ENCODE measurements at regions not wholly inside any gene's neighbourhood (a gene's known extent, or its start where the extent isn't known, plus 50 kb on each side); places are given as distances from the start of the nearest gene placed in this dataset.

DNA sequence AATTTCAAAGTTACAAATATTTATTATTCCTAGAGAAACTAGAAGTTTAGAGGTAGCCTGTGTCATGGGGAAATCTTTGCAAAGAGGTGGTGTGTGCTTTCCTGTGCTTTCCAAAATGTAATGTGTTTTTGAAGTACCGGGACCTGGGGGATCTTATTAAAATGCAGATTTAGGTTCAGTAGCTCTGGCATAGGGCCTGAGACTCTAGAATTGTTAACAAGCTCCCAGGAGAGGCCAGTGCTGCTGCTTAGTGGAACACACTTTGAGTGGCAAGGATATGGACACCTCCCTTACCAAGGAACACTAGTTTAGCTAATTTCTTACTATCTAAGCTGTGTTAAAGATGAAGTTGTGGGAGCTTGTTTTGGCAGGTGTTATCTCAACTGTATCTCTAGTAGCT is 428.9 kb downstream of the VGLL3 start:
- H3K4me2 ChIP-seq, result no peak overlapping the region
- CTCF ChIA-PET, result interaction anchor here (2.4 kb wide), 1 partner anchor 8 kb away, joined by 13 read pairs; no protein-coding TSS in a partner anchor
- 20% methylated on average over 1 of the region's 1 CpG for WGBS (ENCODE audit: missing lambda C conversion rate)
- DNase-seq (ENCODE audit: low read depth in 1 of 2, low spot score in 1 of 2) (no peak), ATAC-seq (no peak), FAIRE-seq (no peak)
- H3K4me1 ChIP-seq, result no peaks in the 10 kb centered on the region
- no peak for TF ChIP-seq MAFK (IDR thresholded peaks at IDR 0.05; ENCODE audit: partially characterized antibody)
- no peaks in the 10 kb centered on the region for H3K9me3 ChIP-seq
- H3K4me3 ChIP-seq, result no peak overlapping the region
- POLR2A ChIA-PET, result no interaction called here
- H3K27ac ChIP-seq, result no peak overlapping the region

DNA sequence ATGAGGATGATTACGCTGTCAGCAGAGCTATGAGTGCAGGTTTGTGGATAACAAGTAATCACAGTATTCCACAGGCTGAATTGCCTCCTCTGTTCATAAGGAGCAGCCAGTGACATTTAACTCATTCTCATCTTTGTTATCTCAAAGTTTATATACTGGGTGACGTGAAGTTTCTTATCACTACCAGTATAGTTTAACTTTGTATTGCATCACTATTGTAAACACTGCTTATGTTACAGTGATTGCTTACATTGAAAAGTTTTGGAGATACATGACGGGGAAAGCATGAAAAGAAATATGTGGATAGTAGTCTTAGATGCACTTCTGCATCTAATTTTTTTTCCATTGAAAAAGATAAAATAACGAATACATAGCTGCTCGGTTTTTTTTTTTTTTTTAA is 429.7 kb downstream of the VGLL3 start:
- H3K4me2 ChIP-seq, result no peak overlapping the region
- no peaks in the 10 kb centered on the region for H3K4me1 ChIP-seq
- ChIA-PET CTCF (interaction anchor here (0.7 to 1.0 kb wide), 2 partner anchors 21 to 125 kb away, joined by 3 read pairs; no protein-coding TSS in a partner anchor), POLR2A (no interaction called here)
- no peaks in the 10 kb centered on the region for H3K9me3 ChIP-seq
- ATAC-seq (0 out of 6 replicates have a peak, but pooled peaks of 1 of the 2 experiments have one; percentile 19), FAIRE-seq (no peak), DNase-seq (ENCODE audit: low read depth in 1 of 2, low spot score in 1 of 2) (no peak)
- H3K27ac ChIP-seq, result no peak overlapping the region
- WGBS (ENCODE audit: missing lambda C conversion rate), result 11% methylated on average over 5 of the region's 5 CpGs
- no peak overlapping the region for H3K4me3 ChIP-seq
- TF ChIP-seq JUN (IDR thresholded peaks at IDR 0.05) (no peak), CBX2 (IDR thresholded peaks at IDR 0.05; ENCODE audit: borderline replicate concordance, low read depth) (no peak), TP53 (CRISPR knock-in tag; IDR thresholded peaks at IDR 0.05) (no peak), NR3C1 (IDR thresholded peaks at IDR 0.05) (no peak), PHF8 (IDR thresholded peaks at IDR 0.05; ENCODE audit: borderline replicate concordance, low read depth) (no peak), FOSL2 (IDR thresholded peaks at IDR 0.05) (no peak), FOSL2 (CRISPR knock-in tag; IDR thresholded peaks at IDR 0.05) (no peak), ESRRA (IDR thresholded peaks at IDR 0.05; ENCODE audit: borderline replicate concordance, low read length) (no peak), HOXA7 (CRISPR knock-in tag; IDR thresholded peaks at IDR 0.05) (no peak), RNF2 (IDR thresholded peaks at IDR 0.05; ENCODE audit: borderline replicate concordance, low read depth) (no peak), JUNB (IDR thresholded peaks at IDR 0.05) (no peak), FOSB (CRISPR knock-in tag; IDR thresholded peaks at IDR 0.05) (no peak), POLR2A (IDR thresholded peaks at IDR 0.05; ENCODE audit: low read length) (no peak), MYC (IDR thresholded peaks at IDR 0.05; ENCODE audit: borderline replicate concordance, low read length) (no peak), POLR2AphosphoS2 (conservative IDR thresholded peaks at IDR 0.05; ENCODE audit: low read length) (no peak), BHLHE40 (IDR thresholded peaks at IDR 0.05; ENCODE audit: low read depth, low read length) (no peak), TFCP2L1 (CRISPR knock-in tag; IDR thresholded peaks at IDR 0.05) (no peak)
- TF ChIP-seq, protein P1, sequence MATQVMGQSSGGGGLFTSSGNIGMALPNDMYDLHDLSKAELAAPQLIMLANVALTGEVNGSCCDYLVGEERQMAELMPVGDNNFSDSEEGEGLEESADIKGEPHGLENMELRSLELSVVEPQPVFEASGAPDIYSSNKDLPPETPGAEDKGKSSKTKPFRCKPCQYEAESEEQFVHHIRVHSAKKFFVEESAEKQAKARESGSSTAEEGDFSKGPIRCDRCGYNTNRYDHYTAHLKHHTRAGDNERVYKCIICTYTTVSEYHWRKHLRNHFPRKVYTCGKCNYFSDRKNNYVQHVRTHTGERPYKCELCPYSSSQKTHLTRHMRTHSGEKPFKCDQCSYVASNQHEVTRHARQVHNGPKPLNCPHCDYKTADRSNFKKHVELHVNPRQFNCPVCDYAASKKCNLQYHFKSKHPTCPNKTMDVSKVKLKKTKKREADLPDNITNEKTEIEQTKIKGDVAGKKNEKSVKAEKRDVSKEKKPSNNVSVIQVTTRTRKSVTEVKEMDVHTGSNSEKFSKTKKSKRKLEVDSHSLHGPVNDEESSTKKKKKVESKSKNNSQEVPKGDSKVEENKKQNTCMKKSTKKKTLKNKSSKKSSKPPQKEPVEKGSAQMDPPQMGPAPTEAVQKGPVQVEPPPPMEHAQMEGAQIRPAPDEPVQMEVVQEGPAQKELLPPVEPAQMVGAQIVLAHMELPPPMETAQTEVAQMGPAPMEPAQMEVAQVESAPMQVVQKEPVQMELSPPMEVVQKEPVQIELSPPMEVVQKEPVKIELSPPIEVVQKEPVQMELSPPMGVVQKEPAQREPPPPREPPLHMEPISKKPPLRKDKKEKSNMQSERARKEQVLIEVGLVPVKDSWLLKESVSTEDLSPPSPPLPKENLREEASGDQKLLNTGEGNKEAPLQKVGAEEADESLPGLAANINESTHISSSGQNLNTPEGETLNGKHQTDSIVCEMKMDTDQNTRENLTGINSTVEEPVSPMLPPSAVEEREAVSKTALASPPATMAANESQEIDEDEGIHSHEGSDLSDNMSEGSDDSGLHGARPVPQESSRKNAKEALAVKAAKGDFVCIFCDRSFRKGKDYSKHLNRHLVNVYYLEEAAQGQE (IDR thresholded peaks at IDR 0.05), result no peak

DNA sequence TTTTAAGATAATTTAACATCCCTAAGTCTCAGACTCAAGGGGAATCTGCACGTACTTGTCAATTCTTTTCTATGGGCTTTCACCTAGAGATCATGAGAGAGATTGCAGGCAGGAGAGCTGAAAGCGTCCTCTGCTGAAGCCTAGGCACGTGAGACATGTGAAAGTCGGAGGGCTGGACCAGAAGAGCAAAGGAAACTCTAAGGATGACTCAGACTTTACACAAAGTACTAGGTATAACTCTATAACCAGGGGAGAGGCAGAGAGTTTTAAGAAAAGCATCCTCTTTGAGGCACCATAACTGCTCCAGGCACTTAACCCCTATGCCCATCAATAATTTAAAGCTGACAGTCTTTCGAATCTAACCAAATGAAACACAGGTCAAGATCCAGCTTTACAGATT is 436.6 kb downstream of the VGLL3 start:
- no peak for TF ChIP-seq SMC3 (IDR thresholded peaks at IDR 0.05)
- no peak for TF ChIP-seq RAD21 (conservative IDR thresholded peaks at IDR 0.05 in 1 of 2, IDR thresholded peaks at IDR 0.05 in 1 of 2)
- TF ChIP-seq ZNF302 (CRISPR knock-in tag; IDR thresholded peaks at IDR 0.05), result no peak
- TF ChIP-seq RFX5 (IDR thresholded peaks at IDR 0.05), result no peak
- TF ChIP-seq, protein P2, sequence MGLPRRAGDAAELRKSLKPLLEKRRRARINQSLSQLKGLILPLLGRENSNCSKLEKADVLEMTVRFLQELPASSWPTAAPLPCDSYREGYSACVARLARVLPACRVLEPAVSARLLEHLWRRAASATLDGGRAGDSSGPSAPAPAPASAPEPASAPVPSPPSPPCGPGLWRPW (IDR thresholded peaks at IDR 0.05), result no peak
- TF ChIP-seq, protein P3, sequence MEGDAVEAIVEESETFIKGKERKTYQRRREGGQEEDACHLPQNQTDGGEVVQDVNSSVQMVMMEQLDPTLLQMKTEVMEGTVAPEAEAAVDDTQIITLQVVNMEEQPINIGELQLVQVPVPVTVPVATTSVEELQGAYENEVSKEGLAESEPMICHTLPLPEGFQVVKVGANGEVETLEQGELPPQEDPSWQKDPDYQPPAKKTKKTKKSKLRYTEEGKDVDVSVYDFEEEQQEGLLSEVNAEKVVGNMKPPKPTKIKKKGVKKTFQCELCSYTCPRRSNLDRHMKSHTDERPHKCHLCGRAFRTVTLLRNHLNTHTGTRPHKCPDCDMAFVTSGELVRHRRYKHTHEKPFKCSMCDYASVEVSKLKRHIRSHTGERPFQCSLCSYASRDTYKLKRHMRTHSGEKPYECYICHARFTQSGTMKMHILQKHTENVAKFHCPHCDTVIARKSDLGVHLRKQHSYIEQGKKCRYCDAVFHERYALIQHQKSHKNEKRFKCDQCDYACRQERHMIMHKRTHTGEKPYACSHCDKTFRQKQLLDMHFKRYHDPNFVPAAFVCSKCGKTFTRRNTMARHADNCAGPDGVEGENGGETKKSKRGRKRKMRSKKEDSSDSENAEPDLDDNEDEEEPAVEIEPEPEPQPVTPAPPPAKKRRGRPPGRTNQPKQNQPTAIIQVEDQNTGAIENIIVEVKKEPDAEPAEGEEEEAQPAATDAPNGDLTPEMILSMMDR (IDR thresholded peaks at IDR 0.05), result no peak
- TF ChIP-seq, protein P4, sequence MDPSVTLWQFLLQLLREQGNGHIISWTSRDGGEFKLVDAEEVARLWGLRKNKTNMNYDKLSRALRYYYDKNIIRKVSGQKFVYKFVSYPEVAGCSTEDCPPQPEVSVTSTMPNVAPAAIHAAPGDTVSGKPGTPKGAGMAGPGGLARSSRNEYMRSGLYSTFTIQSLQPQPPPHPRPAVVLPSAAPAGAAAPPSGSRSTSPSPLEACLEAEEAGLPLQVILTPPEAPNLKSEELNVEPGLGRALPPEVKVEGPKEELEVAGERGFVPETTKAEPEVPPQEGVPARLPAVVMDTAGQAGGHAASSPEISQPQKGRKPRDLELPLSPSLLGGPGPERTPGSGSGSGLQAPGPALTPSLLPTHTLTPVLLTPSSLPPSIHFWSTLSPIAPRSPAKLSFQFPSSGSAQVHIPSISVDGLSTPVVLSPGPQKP (IDR thresholded peaks at IDR 0.05; ENCODE audit: low read depth, low read length), result no peak
- H3K4me2 ChIP-seq, result no peak overlapping the region
- no peaks in the 10 kb centered on the region for H3K4me1 ChIP-seq
- whole genome bisulfite sequencing (ENCODE audit: missing lambda C conversion rate), result 9% methylated on average over 5 of the region's 5 CpGs
- no peak for FAIRE-seq
- ChIA-PET CTCF (interaction anchor here (2.6 kb wide), 1 partner anchor 9 kb away, joined by 13 read pairs; no protein-coding TSS in a partner anchor), POLR2A (no interaction called here)
- no peak for ATAC-seq
- H3K27ac ChIP-seq, result no peak overlapping the region
- no peaks in the 10 kb centered on the region for H3K9me3 ChIP-seq
- DNase-seq (ENCODE audit: low read depth in 1 of 2, low spot score in 1 of 2), result no peak
- H3K4me3 ChIP-seq, result no peak overlapping the region

Measured in A549 (cell line).